Spleen (tissue), 7 donors: ENCODE measurements at regions not wholly inside any gene's neighbourhood (a gene's known extent, or its start where the extent isn't known, plus 50 kb on each side); places are given as distances from the start of the nearest gene placed in this dataset.

ENCODE experiments used
- CTCF ChIP-seq, 11 experiments: fragments of 200-600 bp in 7 of 11; fragments of 450-650 bp in 4 of 11; sonication (generic) in 4 of 11; IDR thresholded peaks in 8 of 11; conservative IDR thresholded peaks in 3 of 11; 1 replicate in 7 of 11; 2 replicates in 4 of 11; pipeline versions ENCODE4 v1.4.0 to v1.8.0; 2016 to 2021; ENCODE audit warnings: antibody characterized with exemption in 11 of 11, inconsistent platforms in 4 of 11, mild to moderate bottlenecking in 1 of 11
- POLR2A ChIP-seq, 3 donors: fragments of 450-650 bp; IDR thresholded peaks; one replicate each; pipeline ENCODE4 v1.5.1; 2017; ENCODE audit warnings: antibody characterized with exemption in 3 of 3, mild to moderate bottlenecking in 1 of 3
- POLR2AphosphoS5 ChIP-seq, 3 donors: sonication (generic); formaldehyde crosslinking; IDR thresholded peaks; one replicate each; pipeline ENCODE4 v1.5.1; 2017; ENCODE audit warnings: antibody characterized with exemption in 3 of 3
- donor health status: DM: no; HTN: no; CAD: no; lungs with moderate emphysema.
- donor health status: DM: no; HTN: no; CAD: no.
- donor health status: DM: no; HTN: no; CAD: no.

- TF ChIP-seq CTCF (IDR thresholded peaks at IDR 0.05 in 8 of 11, conservative IDR thresholded peaks at IDR 0.05 in 3 of 11) (no peak), POLR2A (IDR thresholded peaks at IDR 0.05) (no peak), POLR2AphosphoS5 (IDR thresholded peaks at IDR 0.05) (no peak)
These were observed 396.8 kb upstream of the PODXL start for GRCh38 chr7:131953184-131953583.
